GM21367 (cell line): ENCODE measurements at regions not wholly inside any gene's neighbourhood (a gene's known extent, or its start where the extent isn't known, plus 50 kb on each side); places are given as distances from the start of the nearest gene placed in this dataset.
"Not testable (repeated sequence)": the region's sequence is repeated elsewhere in the genome, so short reads cannot be mapped to it uniquely, and the experiment has no call there.

ENCODE experiments used
- ATAC-seq: cut with Tn5 transposase; IDR thresholded peaks from one replicate; pipeline ENCODE4 v1.9.1; 2021; ENCODE audit not compliant: unreplicated experiment

GRCh38 chr11:103729617-103730016, 306.8 kb upstream of the DDI1 start:
- ATAC-seq = no peak

- ATAC-seq = no peak
Measured at GRCh38 chr11:103730131-103730940, 306.1 kb upstream of the DDI1 start.

DNA sequence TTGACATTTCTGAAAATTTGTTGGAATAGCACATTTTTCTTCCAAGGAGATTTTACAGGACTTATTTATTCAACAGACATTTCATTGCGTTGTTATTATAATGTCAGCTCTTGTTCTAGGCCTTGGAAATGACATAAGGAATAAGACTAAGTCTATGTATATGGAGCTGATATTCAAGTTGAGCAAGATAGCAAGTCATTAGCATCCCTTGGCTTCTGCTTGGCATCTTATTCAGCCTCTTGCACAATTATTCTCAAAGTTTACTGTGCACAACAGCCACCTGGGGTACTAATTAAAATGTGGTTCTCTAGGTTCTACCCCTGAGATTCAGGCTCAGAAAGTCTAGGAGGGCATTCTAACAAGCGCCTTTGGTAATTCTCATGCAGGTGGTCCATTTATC, 304.8 kb upstream of the DDI1 start:
- ATAC-seq = no peak

GRCh38 chr11:103733889-103734288, 302.6 kb upstream of the DDI1 start:
- ATAC-seq = no peak

- no peak for ATAC-seq
Measured at GRCh38 chr11:103735497-103736032, 300.9 kb upstream of the DDI1 start.

GRCh38 chr11:103736315-103737036, 300.0 kb upstream of the DDI1 start:
- ATAC-seq = no peak

- no peak for ATAC-seq
Measured at GRCh38 chr11:103737037-103737622, 299.3 kb upstream of the DDI1 start.

- ATAC-seq = no peak
Measured at GRCh38 chr11:103737747-103738146, 298.7 kb upstream of the DDI1 start.

- ATAC-seq = not testable (repeated sequence)
Measured at GRCh38 chr11:103739074-103739796, 297.2 kb upstream of the DDI1 start.

DNA sequence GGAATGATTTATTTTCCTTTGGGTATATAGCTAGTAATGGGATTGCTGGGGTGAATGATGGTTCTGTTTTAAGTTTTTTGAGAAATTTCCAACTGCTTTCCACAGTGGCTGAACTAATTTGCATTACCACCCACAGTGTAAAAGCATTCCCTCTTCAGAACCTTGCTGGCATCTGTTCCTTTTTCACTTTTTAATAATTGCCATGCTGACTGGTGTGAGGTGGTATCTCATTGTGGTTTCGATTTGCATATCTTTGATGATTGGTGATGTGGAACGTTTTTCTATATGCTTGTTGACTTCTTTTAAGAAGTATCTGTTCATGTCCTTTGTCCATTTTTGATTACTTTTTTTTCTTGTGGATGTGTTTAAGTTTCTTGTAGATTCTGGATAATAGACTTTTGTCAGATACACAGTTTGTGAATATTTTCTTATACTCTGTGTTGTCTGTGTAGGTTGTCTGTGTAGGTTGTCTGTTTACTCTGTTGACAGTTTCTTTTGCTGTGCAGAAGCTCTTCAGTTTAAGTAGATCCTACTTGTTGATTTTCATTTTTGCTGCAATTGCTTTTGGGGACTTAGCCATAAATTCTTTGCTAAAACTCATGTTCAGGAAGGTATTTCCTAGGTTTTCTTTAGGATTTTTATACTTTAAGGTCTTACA, 291.8 kb upstream of the DDI1 start:
- no peak for ATAC-seq

DNA sequence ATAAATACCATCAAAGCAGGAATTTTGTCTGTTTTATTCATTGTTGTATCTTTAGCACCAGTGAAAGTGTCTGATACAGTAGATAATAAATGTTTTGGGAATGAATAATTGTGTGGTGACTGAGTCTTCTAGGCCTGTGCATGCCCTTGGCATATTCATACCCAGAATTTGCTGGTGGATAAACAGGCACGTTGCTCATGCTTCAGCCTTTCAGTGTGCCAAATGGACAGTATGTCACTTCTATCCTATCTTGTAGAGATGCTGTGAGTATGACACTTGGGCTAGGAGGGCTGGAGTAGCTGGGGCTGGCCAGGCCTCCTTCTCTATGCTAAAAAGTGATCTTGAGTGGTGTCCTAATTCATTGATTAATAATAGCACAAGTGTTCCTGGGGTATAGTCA, 287.3 kb upstream of the DDI1 start:
- no peak for ATAC-seq

- ATAC-seq = no peak
Measured at GRCh38 chr11:103768816-103769215, 267.6 kb upstream of the DDI1 start.

- ATAC-seq = no peak
Measured at GRCh38 chr11:103773059-103773458, 263.4 kb upstream of the DDI1 start.

DNA sequence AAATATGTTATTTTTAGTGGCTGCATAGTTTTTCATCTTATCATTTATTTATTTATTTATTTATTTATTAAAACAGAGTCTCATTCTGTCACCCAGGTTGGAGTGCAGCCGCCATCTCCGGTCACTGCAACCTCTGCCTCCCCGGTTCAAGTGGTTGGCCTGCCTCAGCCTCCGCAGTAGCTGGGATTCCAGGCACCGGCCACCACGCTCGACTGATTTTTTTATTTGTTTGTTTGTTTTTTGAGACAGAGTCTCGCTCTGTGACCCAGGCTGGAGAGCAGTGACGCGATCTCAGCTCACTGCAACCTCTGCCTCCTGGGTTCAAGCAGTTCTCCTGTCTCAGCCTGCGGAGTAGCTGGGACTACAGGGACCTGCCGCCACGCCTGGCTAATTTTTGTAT, 262.9 kb upstream of the DDI1 start:
- ATAC-seq = no peak

DNA sequence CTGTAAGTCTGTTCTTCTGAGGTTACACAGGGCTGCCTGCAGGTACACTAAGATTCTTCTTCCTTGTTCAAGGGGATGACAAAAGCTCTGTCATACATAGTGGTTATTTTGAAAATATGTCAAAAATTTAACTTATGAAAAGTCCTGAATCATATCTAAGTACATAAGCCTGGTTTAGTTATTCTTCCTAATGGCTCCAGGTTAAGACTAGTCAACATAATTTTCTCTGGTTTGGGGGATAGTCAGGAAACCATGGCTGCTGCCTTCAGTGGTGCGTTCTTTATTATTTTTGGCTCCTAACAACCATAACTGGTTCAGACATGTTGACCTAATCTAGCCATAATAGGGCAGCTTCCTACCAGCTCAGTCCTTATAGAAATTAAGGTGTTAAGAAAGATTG, 257.4 kb upstream of the DDI1 start:
- no peak for ATAC-seq

GRCh38 chr11:103789952-103790351, 246.5 kb upstream of the DDI1 start:
- ATAC-seq = no peak

- ATAC-seq = no peak
Measured at GRCh38 chr11:103792981-103793468, 243.4 kb upstream of the DDI1 start.

- no peak for ATAC-seq
Measured at GRCh38 chr11:103794262-103794661, 242.2 kb upstream of the DDI1 start.

DNA sequence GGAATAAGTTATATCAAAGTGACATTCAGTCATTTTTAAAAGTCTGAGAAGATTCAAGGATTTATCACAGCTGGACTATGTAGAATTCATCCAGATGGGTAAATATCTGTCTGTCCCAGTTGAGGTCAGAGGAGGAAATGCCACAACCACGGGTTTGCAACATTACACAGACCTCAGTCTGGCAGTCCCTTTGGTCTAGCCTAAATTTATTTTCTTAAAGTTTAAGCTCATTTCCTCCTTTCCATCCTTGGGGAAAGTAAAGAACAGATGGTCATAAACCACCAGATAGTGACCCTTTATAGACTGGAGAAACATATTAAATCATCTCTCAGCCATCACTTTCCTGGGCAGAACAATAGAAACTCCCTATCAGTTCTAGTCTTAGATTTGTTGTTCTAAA, 238.4 kb upstream of the DDI1 start:
- no peak for ATAC-seq

- ATAC-seq = no peak
Measured at GRCh38 chr11:103798446-103798845, 238.0 kb upstream of the DDI1 start.
